GM18861 (cell line): ENCODE measurements at regions not wholly inside any gene's neighbourhood (a gene's known extent, or its start where the extent isn't known, plus 50 kb on each side); places are given as distances from the start of the nearest gene placed in this dataset.

Experiments
- ATAC-seq: cut with Tn5 transposase; IDR thresholded peaks from one replicate; pipeline ENCODE4 v1.9.1; 2021; ENCODE audit not compliant: unreplicated experiment

- ATAC-seq: no peak
Measured at GRCh38 chr3:170734043-170734734, 135.8 kb downstream of the RPL22L1 start.

GRCh38 chr3:170732660-170733245, 137.2 kb downstream of the RPL22L1 start:
- ATAC-seq: no peak

GRCh38 chr3:170731281-170731680, 138.7 kb downstream of the RPL22L1 start:
- no peak for ATAC-seq

- no peak for ATAC-seq
Measured at GRCh38 chr3:170730071-170730812, 139.8 kb downstream of the RPL22L1 start.

GRCh38 chr3:170728181-170728580, 141.8 kb downstream of the RPL22L1 start:
- ATAC-seq: no peak

- no peak for ATAC-seq
Measured at GRCh38 chr3:170727754-170728153, 141.9 kb upstream of the SLC7A14 start.

- no peak for ATAC-seq
Measured at GRCh38 chr3:170726976-170727661, 141.2 kb upstream of the SLC7A14 start.

GRCh38 chr3:170725285-170725731, 139.4 kb upstream of the SLC7A14 start:
- no peak for ATAC-seq

GRCh38 chr3:170724599-170725280, 138.9 kb upstream of the SLC7A14 start:
- no peak for ATAC-seq

GRCh38 chr3:170723241-170723640, 137.4 kb upstream of the SLC7A14 start:
- no peak for ATAC-seq

GRCh38 chr3:170721563-170721962, 135.7 kb upstream of the SLC7A14 start:
- ATAC-seq: no peak

- ATAC-seq: no peak
Measured at GRCh38 chr3:170719300-170719699, 133.4 kb upstream of the SLC7A14 start.

GRCh38 chr3:170718848-170719247, 133.0 kb upstream of the SLC7A14 start:
- ATAC-seq: no peak

GRCh38 chr3:170717410-170718402, 131.8 kb upstream of the SLC7A14 start:
- ATAC-seq: no peak

- no peak for ATAC-seq
Measured at GRCh38 chr3:170716172-170716805, 130.4 kb upstream of the SLC7A14 start.

- no peak for ATAC-seq
Measured at GRCh38 chr3:170714562-170715535, 129.0 kb upstream of the SLC7A14 start.

- ATAC-seq: no peak
Measured at GRCh38 chr3:170714122-170714521, 128.2 kb upstream of the SLC7A14 start.

- no peak for ATAC-seq
Measured at GRCh38 chr3:170713653-170714052, 127.8 kb upstream of the SLC7A14 start.
